Heart left ventricle (tissue), 16 donors: ENCODE measurements at regions not wholly inside any gene's neighbourhood (a gene's known extent, or its start where the extent isn't known, plus 50 kb on each side); places are given as distances from the start of the nearest gene placed in this dataset.

ENCODE experiments used
- ATAC-seq, 4 donors: fragments of 200-7000 bp; cut with Tn5 transposase; one replicate each; pipeline ENCODE4 v1.9.1; 2020 to 2022; ENCODE audit warnings: moderate library complexity in 4 of 4, mild to moderate bottlenecking in 3 of 4, moderate number of reproducible peaks in 1 of 4
- DNase-seq, 5 donors: peaks; one replicate each; pipeline ENCODE4 v3.0.0-alpha.2; 2020
- H3K27ac ChIP-seq, 12 donors: fragments of 200-600 bp; sonication (generic) in 4 of 12; one replicate each; pipeline versions ENCODE4 v1.5.0 to v1.8.0; 2016 to 2022; ENCODE audit warnings: mild to moderate bottlenecking in 2 of 12
- H3K27me3 ChIP-seq, 9 donors: fragments of 200-600 bp; sonication (generic) in 2 of 9; one replicate each; pipeline versions ENCODE4 v1.5.1 to v1.8.0; 2016 to 2022; ENCODE audit warnings: mild to moderate bottlenecking in 3 of 9
- H3K36me3 ChIP-seq, 9 donors: fragments of 200-600 bp; sonication (generic) in 2 of 9; one replicate each; pipeline versions ENCODE4 v1.5.0 to v1.8.0; 2018 to 2022; ENCODE audit warnings: mild to moderate bottlenecking in 2 of 9
- H3K4me1 ChIP-seq, 12 donors: fragments of 200-600 bp; sonication (generic) in 4 of 12; one replicate each; pipeline versions ENCODE4 v1.5.0 to v1.8.0; 2016 to 2022; ENCODE audit warnings: mild to moderate bottlenecking in 3 of 12
- H3K4me3 ChIP-seq, 12 donors: fragments of 200-600 bp; sonication (generic) in 4 of 12; one replicate each; pipeline versions ENCODE4 v1.5.0 to v1.8.0; 2017 to 2022; ENCODE audit warnings: mild to moderate bottlenecking in 9 of 12, moderate library complexity in 4 of 12
- H3K9me3 ChIP-seq, 12 donors: fragments of 200-600 bp; sonication (generic) in 4 of 12; one replicate each; pipeline versions ENCODE4 v1.5.0 to v1.8.0; 2016 to 2022; ENCODE audit warnings: mild to moderate bottlenecking in 1 of 12
- POLR2A ChIP-seq, 2 donors: fragments of 450-650 bp; IDR thresholded peaks; one replicate each; pipeline ENCODE4 v1.6.1; 2017; ENCODE audit warnings: antibody characterized with exemption in 2 of 2, mild to moderate bottlenecking in 2 of 2, moderate library complexity in 2 of 2
- WGBS, 4 donors: extraction: QIAGEN DNeasy Blood & Tissue Kit in 2 of 4; methylation state at CpG; one replicate each; pipeline versions ENCODE4 v1.1.5 to v1.1.7; 2013 to 2018; 5-methylcytosine and 5-hydroxymethylcytosine counted together
- intact Hi-C, 10 donors: fragments of 100-400 bp; cut with DNase I; formaldehyde crosslinking; loops; one replicate each; pipeline versions ENCODE4 v1.11.1 to v1.14.2; 2022
- TF ChIP-seq, protein P1 (sequence below), 12 donors: fragments of 200-600 bp; sonication (generic) in 4 of 12; IDR thresholded peaks; one replicate each; pipeline versions ENCODE4 v1.5.0 to v1.8.0; 2018 to 2022; ENCODE audit warnings: antibody characterized with exemption in 12 of 12, mild to moderate bottlenecking in 5 of 12
- donor health status: ischemic (EF 13 %, LVEDD 7.1; RV severe dilation, severe dysfunction).
- donor health status: healthy with polysubstance abuse.
- donor health status: DM: no; HTN: yes; CAD: no.
- donor health status: DM: no; HTN: no; CAD: no.
- donor health status: ischemic (EF 25% LVEDD 6.9; RV normal size, moderate dysfunction).
- donor health status: ischemic (EF 25% LVEDD 5.7; RV mildly dilated, moderate dysfunction).
- donor health status: healthy.
- donor health status: DM: yes; HTN: yes; CAD: no.
- donor health status: ischemic (EF 35%, LVEDD 5.7; RV mildly dilated, moderate dysfunction).
- donor health status: nonischemic (EF 11% LVEDD 7.7; RV severe dilation, severe dysfunction).
- donor health status: DM: yes; HTN: yes; CAD: no.
- donor health status: PGD.
- donor health status: ischemic (EF 29% LVEDD 5.4; RV normal size, mild dysfunction).
- donor health status: nonischemic (EF 23%, LVEDD 6.1; RV moderate dilation, normal function).

DNA sequence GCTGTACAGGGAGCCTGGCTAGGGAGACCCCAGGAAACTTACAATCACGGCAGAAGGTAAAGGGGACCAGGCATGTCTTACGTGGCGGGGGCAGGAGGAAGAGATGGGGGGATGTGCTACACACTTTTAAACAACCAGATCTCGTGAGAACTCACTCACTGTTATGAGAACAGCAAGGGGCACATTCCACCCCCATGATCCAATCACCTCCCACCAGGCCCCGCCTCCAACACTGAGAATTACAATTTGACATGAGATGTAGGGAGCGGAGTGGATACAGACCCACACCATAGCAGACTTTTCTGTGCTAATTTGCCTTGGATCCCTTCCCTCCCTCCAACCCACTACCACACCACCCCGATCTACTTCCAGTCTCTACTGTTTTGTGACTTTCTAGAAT is 106.7 kb upstream of the PEG3 start:
- Histone ChIP-seq H3K4me1 (no peaks in the 10 kb centered on the region), H3K4me3 (no peak overlapping the region), H3K27ac (no peak overlapping the region), H3K27me3 (peaks cover 0 to 40% (median 0%) of the 10 kb centered on the region in 9 donors), H3K36me3 (no peaks in the 10 kb centered on the region), H3K9me3 (peaks cover 0 to 9% (median 0%) of the 10 kb centered on the region in 12 donors)
- WGBS, 4 donors, result 60 to 69% (median 67%) methylated on average over 7 of the region's 7 CpGs
- ATAC-seq (no peak), DNase-seq (no peak)
- no peak for TF ChIP-seq POLR2A (IDR thresholded peaks at IDR 0.05)
- TF ChIP-seq, protein P1, sequence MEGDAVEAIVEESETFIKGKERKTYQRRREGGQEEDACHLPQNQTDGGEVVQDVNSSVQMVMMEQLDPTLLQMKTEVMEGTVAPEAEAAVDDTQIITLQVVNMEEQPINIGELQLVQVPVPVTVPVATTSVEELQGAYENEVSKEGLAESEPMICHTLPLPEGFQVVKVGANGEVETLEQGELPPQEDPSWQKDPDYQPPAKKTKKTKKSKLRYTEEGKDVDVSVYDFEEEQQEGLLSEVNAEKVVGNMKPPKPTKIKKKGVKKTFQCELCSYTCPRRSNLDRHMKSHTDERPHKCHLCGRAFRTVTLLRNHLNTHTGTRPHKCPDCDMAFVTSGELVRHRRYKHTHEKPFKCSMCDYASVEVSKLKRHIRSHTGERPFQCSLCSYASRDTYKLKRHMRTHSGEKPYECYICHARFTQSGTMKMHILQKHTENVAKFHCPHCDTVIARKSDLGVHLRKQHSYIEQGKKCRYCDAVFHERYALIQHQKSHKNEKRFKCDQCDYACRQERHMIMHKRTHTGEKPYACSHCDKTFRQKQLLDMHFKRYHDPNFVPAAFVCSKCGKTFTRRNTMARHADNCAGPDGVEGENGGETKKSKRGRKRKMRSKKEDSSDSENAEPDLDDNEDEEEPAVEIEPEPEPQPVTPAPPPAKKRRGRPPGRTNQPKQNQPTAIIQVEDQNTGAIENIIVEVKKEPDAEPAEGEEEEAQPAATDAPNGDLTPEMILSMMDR (IDR thresholded peaks at IDR 0.05), result no peak
- intact Hi-C loops, result no loop called here

GRCh38 chr19:56949626-56950025 is 109.1 kb upstream of the PEG3 start:
- Histone ChIP-seq H3K4me3 (no peak overlapping the region), H3K27me3 (peaks cover 0 to 31% (median 0%) of the 10 kb centered on the region in 9 donors), H3K27ac (no peak overlapping the region), H3K36me3 (no peaks in the 10 kb centered on the region), H3K9me3 (no peaks in the 10 kb centered on the region), H3K4me1 (no peaks in the 10 kb centered on the region)
- intact Hi-C loops, result no loop called here
- peak in 1 of 5 donors; percentile 34 for DNase-seq
- TF ChIP-seq POLR2A (IDR thresholded peaks at IDR 0.05), result no peak
- TF ChIP-seq, protein P1 (IDR thresholded peaks at IDR 0.05), result no peak
- no peak for ATAC-seq
- 26 to 35% (median 32%) methylated on average over 9 of the region's 9 CpGs for WGBS, 4 donors

DNA sequence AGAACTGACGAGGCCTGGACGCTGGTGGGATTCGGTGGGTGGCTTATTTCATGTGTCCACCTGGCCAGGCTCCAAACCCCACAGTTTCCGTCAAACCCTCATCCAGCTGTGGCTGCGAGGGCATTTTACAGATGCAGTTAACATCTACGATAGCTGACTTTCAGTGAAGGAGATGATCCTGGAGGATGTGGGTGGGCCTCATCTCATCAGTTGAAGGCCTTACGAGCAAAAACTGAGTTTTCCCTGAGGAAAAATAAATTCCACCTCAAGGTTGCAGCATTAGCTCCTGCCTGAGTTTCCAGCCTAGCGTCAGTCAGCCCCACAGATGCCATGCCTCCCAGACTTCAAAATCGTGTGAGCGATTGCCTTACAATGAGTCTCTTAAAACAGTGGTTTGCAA is 111.1 kb upstream of the PEG3 start:
- intact Hi-C loops, result no loop called here
- no peaks in the 10 kb centered on the region for H3K4me1 ChIP-seq
- DNase-seq (no peak), ATAC-seq (no peak)
- peaks cover 0 to 7% (median 0%) of the 10 kb centered on the region in 12 donors for H3K9me3 ChIP-seq
- H3K27ac ChIP-seq, result no peak overlapping the region
- no peaks in the 10 kb centered on the region for H3K36me3 ChIP-seq
- no peak overlapping the region for H3K4me3 ChIP-seq
- TF ChIP-seq, protein P1 (IDR thresholded peaks at IDR 0.05), result no peak
- no peak for TF ChIP-seq POLR2A (IDR thresholded peaks at IDR 0.05)
- H3K27me3 ChIP-seq, result peaks cover 0 to 13% (median 0%) of the 10 kb centered on the region in 9 donors
- 84 to 91% (median 87%) methylated on average over 10 of the region's 10 CpGs for WGBS, 4 donors

DNA sequence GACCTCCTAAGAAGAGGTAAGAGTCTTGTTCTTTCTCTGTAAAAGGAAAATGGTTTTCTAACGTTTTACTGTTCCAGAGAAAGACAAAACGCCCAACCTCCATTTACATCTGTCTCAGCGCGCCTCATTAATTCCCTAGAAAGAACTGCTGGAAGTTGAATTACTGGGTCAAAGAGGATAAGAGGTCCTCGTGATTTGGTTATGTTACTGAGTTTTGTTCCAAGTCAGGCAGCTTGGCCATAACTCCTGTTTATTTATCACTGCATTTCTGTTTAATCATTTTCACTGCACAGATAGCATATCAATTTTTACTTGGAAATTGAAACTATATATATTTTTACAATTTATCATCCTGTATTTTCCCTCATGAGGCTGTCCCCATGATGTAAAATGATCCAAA is 112.9 kb upstream of the PEG3 start:
- ATAC-seq (no peak), DNase-seq (no peak)
- Histone ChIP-seq H3K27ac (no peak overlapping the region), H3K36me3 (no peaks in the 10 kb centered on the region), H3K27me3 (peaks cover 0 to 13% (median 0%) of the 10 kb centered on the region in 9 donors), H3K4me1 (no peaks in the 10 kb centered on the region), H3K9me3 (peaks cover 0 to 7% (median 0%) of the 10 kb centered on the region in 12 donors), H3K4me3 (no peak overlapping the region)
- no peak for TF ChIP-seq POLR2A (IDR thresholded peaks at IDR 0.05)
- TF ChIP-seq, protein P1 (IDR thresholded peaks at IDR 0.05), result no peak
- WGBS, 4 donors, result 47 to 57% (median 55%) methylated on average over 5 of the region's 5 CpGs
- intact Hi-C loops, result no loop called here
